GM23338 (cell line): ENCODE measurements at regions not wholly inside any gene's neighbourhood (a gene's known extent, or its start where the extent isn't known, plus 50 kb on each side); places are given as distances from the start of the nearest gene placed in this dataset.

Source experiments
- ATAC-seq: fragments of 200-7000 bp; cut with Tn5 transposase; 3 replicates; pipeline ENCODE4 v1.9.1; 2020
- DNase-seq: peaks from one replicate; pipeline ENCODE4 v3.0.0-alpha.2; 2015; ENCODE audit warnings: low spot score
- H2AFZ ChIP-seq: fragments of 200-600 bp; sonication (generic); 2 replicates; pipeline ENCODE4 v1.8.0; 2016; ENCODE audit warnings: antibody characterized with exemption, mild to moderate bottlenecking, moderate library complexity
- H3F3A ChIP-seq: fragments of 200-600 bp; sonication (generic); replicated peaks from 2 replicates; pipeline ENCODE4 v1.8.0; 2017; ENCODE audit warnings: antibody characterized with exemption, mixed run types, low read depth
- H3K27ac ChIP-seq: fragments of 200-600 bp; sonication (generic); 2 replicates; pipeline ENCODE4 v1.6.1; 2016; ENCODE audit warnings: low read depth
- H3K27me3 ChIP-seq: fragments of 200-600 bp; sonication (generic); 2 replicates; pipeline ENCODE4 v1.8.0; 2016; ENCODE audit warnings: mild to moderate bottlenecking, mixed run types, moderate library complexity; ENCODE audit not compliant: insufficient read depth
- H3K36me3 ChIP-seq: fragments of 200-600 bp; sonication (generic); 2 replicates; pipeline ENCODE4 v1.8.0; 2016; ENCODE audit warnings: mild to moderate bottlenecking; ENCODE audit not compliant: insufficient read depth
- H3K4me1 ChIP-seq: fragments of 200-600 bp; sonication (generic); 2 replicates; pipeline ENCODE4 v1.8.0; 2016; ENCODE audit warnings: mild to moderate bottlenecking, moderate library complexity; ENCODE audit not compliant: insufficient read depth
- H3K4me2 ChIP-seq: fragments of 200-600 bp; sonication (generic); 2 replicates; pipeline ENCODE4 v1.7.1; 2017; ENCODE audit warnings: mixed run types
- H3K4me3 ChIP-seq: fragments of 200-600 bp; sonication (generic); 2 replicates; pipeline ENCODE4 v1.6.1; 2016; ENCODE audit warnings: mixed run types
- H3K79me2 ChIP-seq: fragments of 200-600 bp; sonication (generic); replicated peaks from 2 replicates; pipeline ENCODE4 v1.8.0; 2017; ENCODE audit warnings: mild to moderate bottlenecking; ENCODE audit not compliant: insufficient read depth
- H3K9me2 ChIP-seq: fragments of 200-600 bp; sonication (generic); 2 replicates; pipeline ENCODE4 v1.8.0; 2017; ENCODE audit not compliant: insufficient read depth
- H4K20me1 ChIP-seq: fragments of 200-600 bp; sonication (generic); replicated peaks from 2 replicates; pipeline ENCODE4 v1.8.0; 2017; ENCODE audit warnings: mild to moderate bottlenecking; ENCODE audit not compliant: insufficient read depth
- H3K27ac Mint-ChIP-seq: 2 replicates; pipeline ENCODE4 v1.8.0; 2020; ENCODE audit warnings: inconsistent platforms, mild to moderate bottlenecking, moderate library complexity, mixed read lengths
- H3K27me3 Mint-ChIP-seq: 3 replicates; pipeline ENCODE4 v1.8.0; 2022; ENCODE audit warnings: low read depth, mild to moderate bottlenecking, moderate library complexity, mixed read lengths, inconsistent platforms; ENCODE audit not compliant: insufficient read depth, poor library complexity
- H3K36me3 Mint-ChIP-seq: 3 replicates; pipeline ENCODE4 v1.8.0; 2021; ENCODE audit warnings: low read depth, mild to moderate bottlenecking, inconsistent platforms, moderate library complexity, mixed read lengths
- H3K4me1 Mint-ChIP-seq: 3 replicates; pipeline ENCODE4 v1.8.0; 2020; ENCODE audit warnings: mild to moderate bottlenecking, inconsistent platforms, mixed read lengths
- H3K4me3 Mint-ChIP-seq: 3 replicates; pipeline ENCODE4 v1.8.0; 2021; ENCODE audit warnings: moderate library complexity, mild to moderate bottlenecking, inconsistent platforms, mixed read lengths
- H3K9me3 Mint-ChIP-seq: 3 replicates; pipeline ENCODE4 v1.8.0; 2020; ENCODE audit warnings: moderate library complexity, mild to moderate bottlenecking, inconsistent platforms, mixed read lengths
- CREB1 ChIP-seq: fragments of 250-450 bp; sonication (Bioruptor Pico); IDR thresholded peaks from 2 replicates; pipeline ENCODE4 v1.5.0; 2020; ENCODE audit warnings: low read depth, mild to moderate bottlenecking, moderate library complexity
- EZH2phosphoT487 ChIP-seq: fragments of 200-600 bp; sonication (generic); IDR thresholded peaks from one replicate; pipeline ENCODE4 v1.8.1; 2018; ENCODE audit warnings: antibody characterized with exemption; ENCODE audit not compliant: unreplicated experiment
- JUNB ChIP-seq: IDR thresholded peaks from one replicate; pipeline ENCODE4 v1.6.1; 2016; ENCODE audit warnings: antibody characterized with exemption; ENCODE audit not compliant: unreplicated experiment
- NANOG ChIP-seq: IDR thresholded peaks from 2 replicates; pipeline ENCODE4 v1.6.1; 2016; ENCODE audit warnings: antibody characterized with exemption, borderline replicate concordance
- POLR2AphosphoS5 ChIP-seq: IDR thresholded peaks from 2 replicates; pipeline ENCODE4 v1.6.1; 2016; ENCODE audit warnings: antibody characterized with exemption, low read depth
- STAT1 ChIP-seq: IDR thresholded peaks from one replicate; pipeline ENCODE4 v1.6.1; 2016; ENCODE audit warnings: antibody characterized with exemption; ENCODE audit not compliant: unreplicated experiment
- ZNF114 ChIP-seq: fragments of 250-450 bp; sonication (Bioruptor Pico); IDR thresholded peaks from 2 replicates; pipeline ENCODE4 v1.5.0; 2020; ENCODE audit warnings: mild to moderate bottlenecking, moderate library complexity
- ZNF331 ChIP-seq: fragments of 250-450 bp; sonication (Bioruptor Pico); IDR thresholded peaks from 2 replicates; pipeline ENCODE4 v1.5.0; 2020; ENCODE audit warnings: low read depth, mild to moderate bottlenecking, moderate library complexity
- TF ChIP-seq, protein P1 (sequence below): IDR thresholded peaks from one replicate; pipeline ENCODE4 v1.6.1; 2018; ENCODE audit warnings: antibody characterized with exemption; ENCODE audit not compliant: unreplicated experiment
- TF ChIP-seq, protein P2 (sequence below), 2 experiments: fragments of 200-600 bp in 1 of 2; sonication (generic) in 1 of 2; conservative IDR thresholded peaks; 2 replicates each; pipeline versions ENCODE4 v1.5.1 to v1.6.1; 2016 to 2017; ENCODE audit warnings: antibody characterized with exemption in 2 of 2, low read depth in 2 of 2, mild to moderate bottlenecking in 2 of 2, moderate library complexity in 1 of 2
- TF ChIP-seq, protein P3 (sequence below): IDR thresholded peaks from 2 replicates; pipeline ENCODE4 v1.6.1; 2016; ENCODE audit warnings: antibody characterized with exemption

GRCh38 chr3:5564278-5564666 is 376.8 kb downstream of the EDEM1 start (continued):
- TF ChIP-seq, protein P1, sequence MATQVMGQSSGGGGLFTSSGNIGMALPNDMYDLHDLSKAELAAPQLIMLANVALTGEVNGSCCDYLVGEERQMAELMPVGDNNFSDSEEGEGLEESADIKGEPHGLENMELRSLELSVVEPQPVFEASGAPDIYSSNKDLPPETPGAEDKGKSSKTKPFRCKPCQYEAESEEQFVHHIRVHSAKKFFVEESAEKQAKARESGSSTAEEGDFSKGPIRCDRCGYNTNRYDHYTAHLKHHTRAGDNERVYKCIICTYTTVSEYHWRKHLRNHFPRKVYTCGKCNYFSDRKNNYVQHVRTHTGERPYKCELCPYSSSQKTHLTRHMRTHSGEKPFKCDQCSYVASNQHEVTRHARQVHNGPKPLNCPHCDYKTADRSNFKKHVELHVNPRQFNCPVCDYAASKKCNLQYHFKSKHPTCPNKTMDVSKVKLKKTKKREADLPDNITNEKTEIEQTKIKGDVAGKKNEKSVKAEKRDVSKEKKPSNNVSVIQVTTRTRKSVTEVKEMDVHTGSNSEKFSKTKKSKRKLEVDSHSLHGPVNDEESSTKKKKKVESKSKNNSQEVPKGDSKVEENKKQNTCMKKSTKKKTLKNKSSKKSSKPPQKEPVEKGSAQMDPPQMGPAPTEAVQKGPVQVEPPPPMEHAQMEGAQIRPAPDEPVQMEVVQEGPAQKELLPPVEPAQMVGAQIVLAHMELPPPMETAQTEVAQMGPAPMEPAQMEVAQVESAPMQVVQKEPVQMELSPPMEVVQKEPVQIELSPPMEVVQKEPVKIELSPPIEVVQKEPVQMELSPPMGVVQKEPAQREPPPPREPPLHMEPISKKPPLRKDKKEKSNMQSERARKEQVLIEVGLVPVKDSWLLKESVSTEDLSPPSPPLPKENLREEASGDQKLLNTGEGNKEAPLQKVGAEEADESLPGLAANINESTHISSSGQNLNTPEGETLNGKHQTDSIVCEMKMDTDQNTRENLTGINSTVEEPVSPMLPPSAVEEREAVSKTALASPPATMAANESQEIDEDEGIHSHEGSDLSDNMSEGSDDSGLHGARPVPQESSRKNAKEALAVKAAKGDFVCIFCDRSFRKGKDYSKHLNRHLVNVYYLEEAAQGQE: no peak
- no peak for TF ChIP-seq CREB1 (CRISPR knock-in tag)
- TF ChIP-seq NANOG: no peak
- TF ChIP-seq ZNF114 (CRISPR knock-in tag): no peak
- TF ChIP-seq, protein P2, sequence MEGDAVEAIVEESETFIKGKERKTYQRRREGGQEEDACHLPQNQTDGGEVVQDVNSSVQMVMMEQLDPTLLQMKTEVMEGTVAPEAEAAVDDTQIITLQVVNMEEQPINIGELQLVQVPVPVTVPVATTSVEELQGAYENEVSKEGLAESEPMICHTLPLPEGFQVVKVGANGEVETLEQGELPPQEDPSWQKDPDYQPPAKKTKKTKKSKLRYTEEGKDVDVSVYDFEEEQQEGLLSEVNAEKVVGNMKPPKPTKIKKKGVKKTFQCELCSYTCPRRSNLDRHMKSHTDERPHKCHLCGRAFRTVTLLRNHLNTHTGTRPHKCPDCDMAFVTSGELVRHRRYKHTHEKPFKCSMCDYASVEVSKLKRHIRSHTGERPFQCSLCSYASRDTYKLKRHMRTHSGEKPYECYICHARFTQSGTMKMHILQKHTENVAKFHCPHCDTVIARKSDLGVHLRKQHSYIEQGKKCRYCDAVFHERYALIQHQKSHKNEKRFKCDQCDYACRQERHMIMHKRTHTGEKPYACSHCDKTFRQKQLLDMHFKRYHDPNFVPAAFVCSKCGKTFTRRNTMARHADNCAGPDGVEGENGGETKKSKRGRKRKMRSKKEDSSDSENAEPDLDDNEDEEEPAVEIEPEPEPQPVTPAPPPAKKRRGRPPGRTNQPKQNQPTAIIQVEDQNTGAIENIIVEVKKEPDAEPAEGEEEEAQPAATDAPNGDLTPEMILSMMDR (conservative IDR thresholded peaks at IDR 0.05; ENCODE audit: low read depth in 2 of 2): no peak

- ATAC-seq: no peak
- Histone ChIP-seq H3K4me3 (no peak overlapping the region), H3K36me3 (peaks cover 11% of the 10 kb centered on the region), H3K27ac (no peak overlapping the region), H3K4me1 (no peaks in the 10 kb centered on the region), H3K79me2 (no peaks in the 10 kb centered on the region), H2AFZ (no peak overlapping the region), H3K9me2 (no peaks in the 10 kb centered on the region), H3K27me3 (peaks cover 4% of the 10 kb centered on the region; the same call in 1 of the 2 replicates), H4K20me1 (no peaks in the 10 kb centered on the region), H3K4me2 (no peak overlapping the region), H3F3A (no peaks in the 10 kb centered on the region)
- DNase-seq: no peak
- no peaks in the 10 kb centered on the region for H3K4me1 Mint-ChIP-seq
- H3K4me3 Mint-ChIP-seq: no peak overlapping the region
- peaks cover 3% of the 10 kb centered on the region; the same call in 1 of the 3 replicates for H3K36me3 Mint-ChIP-seq
- H3K27ac Mint-ChIP-seq: no peak overlapping the region
- peaks cover 2% of the 10 kb centered on the region for H3K27me3 Mint-ChIP-seq
- peaks cover 84% of the 10 kb centered on the region for H3K9me3 Mint-ChIP-seq
- no peak for TF ChIP-seq EZH2phosphoT487
- TF ChIP-seq POLR2AphosphoS5: no peak
- TF ChIP-seq ZNF331: no peak
- no peak for TF ChIP-seq NANOG
- TF ChIP-seq STAT1: no peak
- TF ChIP-seq, protein P3, sequence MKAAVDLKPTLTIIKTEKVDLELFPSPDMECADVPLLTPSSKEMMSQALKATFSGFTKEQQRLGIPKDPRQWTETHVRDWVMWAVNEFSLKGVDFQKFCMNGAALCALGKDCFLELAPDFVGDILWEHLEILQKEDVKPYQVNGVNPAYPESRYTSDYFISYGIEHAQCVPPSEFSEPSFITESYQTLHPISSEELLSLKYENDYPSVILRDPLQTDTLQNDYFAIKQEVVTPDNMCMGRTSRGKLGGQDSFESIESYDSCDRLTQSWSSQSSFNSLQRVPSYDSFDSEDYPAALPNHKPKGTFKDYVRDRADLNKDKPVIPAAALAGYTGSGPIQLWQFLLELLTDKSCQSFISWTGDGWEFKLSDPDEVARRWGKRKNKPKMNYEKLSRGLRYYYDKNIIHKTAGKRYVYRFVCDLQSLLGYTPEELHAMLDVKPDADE: no peak
- TF ChIP-seq, protein P1: no peak
- TF ChIP-seq CREB1 (CRISPR knock-in tag): no peak
- no peak for TF ChIP-seq JUNB
These were observed 377.5 kb downstream of the EDEM1 start for GRCh38 chr3:5565026-5565425.
